Activated T-cell treated with anti-CD3 and anti-CD28 coated beads for 4 hours (primary cell): ENCODE measurements at regions not wholly inside any gene's neighbourhood (a gene's known extent, or its start where the extent isn't known, plus 50 kb on each side); places are given as distances from the start of the nearest gene placed in this dataset.
"Not testable (repeated sequence)": the region's sequence is repeated elsewhere in the genome, so short reads cannot be mapped to it uniquely, and the experiment has no call there.

Source experiments
- DNase-seq: peaks from one replicate; pipeline ENCODE4 v3.0.0-alpha.2; 2020

DNA sequence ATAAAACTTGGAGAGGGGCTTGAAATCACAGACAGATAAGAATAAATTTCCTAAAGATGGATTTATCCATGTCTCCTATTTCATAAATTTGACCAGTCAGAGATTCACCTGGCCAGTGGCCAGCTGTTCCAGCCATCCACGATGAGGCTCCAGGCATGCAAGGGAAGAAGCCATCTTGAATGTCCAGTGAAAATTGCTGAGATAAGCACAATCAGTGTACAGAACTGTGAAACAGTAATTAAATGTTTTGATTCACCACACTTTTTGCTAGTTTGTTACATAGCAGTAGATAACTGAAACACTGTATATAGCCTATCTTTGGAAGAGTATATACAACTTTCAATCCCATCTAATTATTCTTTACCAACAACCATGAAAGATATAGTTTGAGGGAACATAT is 163.5 kb downstream of the HINT1 start:
- no peak for DNase-seq

DNA sequence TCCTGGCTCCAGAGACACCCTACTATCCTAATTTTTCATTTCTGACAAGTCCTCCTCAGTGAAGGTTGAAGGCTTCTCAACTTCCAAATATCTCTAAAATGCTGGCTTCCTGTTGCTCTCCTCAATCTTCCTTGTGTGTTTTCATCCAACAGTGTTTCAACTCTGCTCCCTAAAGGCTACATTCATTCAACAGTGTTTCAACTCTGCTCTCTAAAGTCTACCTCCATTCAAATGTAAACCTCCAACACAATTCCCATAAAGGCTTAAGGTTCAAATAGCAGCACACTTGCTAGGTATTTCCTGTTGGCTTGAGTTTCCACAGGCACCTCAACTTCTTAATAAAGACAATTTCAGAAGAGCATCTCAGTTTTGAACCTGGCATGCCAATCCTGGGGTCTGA is 164.8 kb downstream of the HINT1 start:
- DNase-seq: no peak

DNA sequence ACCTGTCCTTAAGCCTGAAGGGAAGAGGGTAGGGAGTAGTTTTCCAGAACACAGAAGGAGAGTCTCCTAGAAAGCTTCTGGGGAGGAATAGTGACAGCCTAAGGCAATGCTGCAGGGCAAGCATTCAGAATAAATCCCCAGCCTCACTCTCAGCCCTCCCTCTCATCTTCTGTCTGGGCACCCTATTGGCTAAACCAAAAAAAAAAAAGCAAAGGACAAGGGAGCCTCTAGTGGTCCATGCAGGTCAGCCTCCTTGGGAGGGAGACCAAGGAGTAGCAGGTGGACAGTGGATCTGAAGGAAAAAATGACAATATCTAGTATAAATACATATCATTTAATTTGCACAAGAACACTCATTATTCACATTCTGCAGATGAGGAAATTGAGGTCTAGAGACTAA is 168.3 kb downstream of the HINT1 start:
- not testable (repeated sequence) for DNase-seq

DNA sequence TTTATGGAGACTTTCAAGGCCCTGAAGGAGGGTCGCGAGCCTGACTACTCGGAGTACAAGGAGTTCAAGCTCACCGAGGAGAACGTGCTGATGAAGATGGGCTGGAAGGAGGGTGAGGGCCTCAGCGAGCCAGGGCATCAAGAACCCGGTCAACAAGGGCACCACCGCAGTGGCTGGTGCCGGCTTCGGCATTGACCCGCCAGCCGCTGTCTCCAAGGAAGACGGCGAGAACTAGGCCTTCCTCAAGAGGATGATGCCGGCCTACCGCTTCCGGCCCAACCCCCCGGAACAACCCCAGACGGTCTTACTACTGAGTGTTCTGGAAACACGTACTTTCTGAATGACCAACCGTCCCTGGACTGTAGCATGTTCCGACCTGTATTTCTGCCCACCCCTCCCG is 169.2 kb downstream of the HINT1 start:
- no peak for DNase-seq

DNA sequence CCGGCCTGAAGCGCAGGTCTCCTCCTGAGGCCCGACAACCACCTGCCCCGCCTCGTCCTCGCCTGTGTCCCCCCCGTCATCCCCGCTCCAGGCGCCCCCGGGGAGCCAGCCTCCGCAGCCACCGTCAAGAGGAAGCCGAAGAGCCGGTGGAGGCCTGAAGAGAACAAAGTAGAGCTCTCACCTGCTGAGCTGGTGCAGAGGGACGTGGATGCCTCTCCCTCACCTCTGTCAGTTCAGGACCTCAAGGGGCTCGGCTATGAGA is 169.9 kb downstream of the HINT1 start:
- no peak for DNase-seq

DNA sequence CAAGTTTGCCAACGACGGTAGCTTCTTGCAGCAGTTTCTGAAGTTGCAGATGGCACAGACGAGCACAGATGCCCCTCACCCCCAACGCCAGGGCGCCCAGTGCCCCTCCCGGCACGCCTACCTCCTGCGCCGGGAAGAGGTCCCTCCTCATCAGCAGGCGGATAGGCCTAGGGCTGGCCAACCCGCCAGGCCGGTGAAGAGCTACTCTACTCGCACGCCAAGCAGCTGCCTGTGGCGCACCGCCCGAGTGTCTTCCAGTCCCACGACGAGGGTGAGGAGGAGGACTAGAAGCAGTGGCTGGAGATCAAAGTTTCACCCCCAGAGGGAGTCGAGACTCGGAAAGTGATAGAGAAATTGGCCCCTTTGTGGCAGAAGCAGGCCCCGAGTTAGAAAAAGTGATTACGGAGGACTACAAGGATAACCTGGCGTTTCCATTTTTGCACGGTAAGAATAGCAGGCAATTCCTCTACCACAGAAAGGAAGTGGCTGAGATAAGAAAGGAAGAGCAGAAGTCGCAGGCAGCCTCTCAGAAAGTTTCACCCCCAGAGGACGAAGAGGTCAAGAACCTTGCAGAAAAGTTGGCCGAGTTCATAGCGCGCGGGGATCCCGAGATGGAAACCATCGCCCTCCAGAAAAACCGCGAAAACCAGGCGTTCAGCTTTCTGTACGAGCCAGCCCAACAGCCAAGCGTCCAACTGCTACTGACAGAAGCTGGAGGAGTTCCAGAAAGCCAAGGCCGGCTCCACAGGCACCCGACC is 170.4 kb downstream of the HINT1 start:
- DNase-seq: no peak

DNA sequence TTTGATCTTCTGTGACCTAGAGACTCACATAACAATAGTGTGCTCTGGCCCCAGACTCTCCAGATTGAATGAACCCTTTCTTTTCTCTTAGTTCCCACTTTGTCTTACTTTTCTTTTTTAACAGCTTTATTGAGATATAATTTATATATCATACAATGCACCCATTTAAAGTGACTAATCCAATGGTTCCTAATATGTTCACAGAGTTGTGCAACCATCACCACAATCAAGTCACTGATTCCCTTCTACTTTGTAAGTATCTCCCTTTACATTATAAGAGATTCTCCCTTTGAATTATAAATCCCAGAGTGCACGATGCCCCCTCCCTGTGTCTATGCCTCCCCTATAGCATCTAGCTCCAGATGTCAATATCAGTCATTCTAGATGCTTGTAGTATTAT is 172.4 kb downstream of the HINT1 start:
- DNase-seq: no peak

DNA sequence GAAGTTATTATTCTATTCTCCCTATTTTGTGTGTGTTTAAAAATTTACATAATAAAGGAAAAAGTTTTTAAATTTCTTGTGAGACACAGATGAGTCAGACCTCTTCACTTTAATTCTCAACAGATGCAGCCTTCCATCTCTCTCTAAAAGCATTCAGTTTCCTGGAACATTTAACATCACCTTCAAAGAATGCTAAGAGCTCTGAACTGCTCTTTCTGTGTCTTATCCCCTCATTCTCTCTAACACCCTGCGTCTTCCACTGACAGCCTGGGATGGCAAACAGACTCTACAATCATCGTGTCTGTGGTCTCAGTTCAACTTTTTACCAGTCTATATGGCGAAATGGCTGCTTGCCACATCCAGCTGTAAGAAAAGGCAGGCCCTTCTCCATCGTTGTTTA is 173.0 kb downstream of the HINT1 start:
- DNase-seq: no peak

DNA sequence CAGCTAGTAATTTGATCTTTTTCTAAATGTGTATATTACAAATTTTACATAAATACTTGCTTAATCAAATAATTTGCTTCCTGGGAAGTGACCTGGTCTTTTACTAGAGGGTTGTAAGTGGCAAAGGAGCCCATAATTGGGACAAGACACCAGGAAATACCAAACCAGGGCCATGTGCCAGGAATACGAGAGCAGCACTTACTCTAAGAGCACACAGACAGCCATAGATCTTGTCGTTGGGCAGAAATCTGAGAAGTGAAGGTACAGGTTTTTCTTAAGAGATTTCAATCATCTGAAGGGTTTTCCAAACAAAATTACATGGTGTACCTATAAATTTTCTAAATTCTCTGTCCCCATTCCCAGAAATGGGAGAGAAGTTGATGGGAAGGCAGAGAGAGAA is 179.3 kb downstream of the HINT1 start:
- DNase-seq: no peak

DNA sequence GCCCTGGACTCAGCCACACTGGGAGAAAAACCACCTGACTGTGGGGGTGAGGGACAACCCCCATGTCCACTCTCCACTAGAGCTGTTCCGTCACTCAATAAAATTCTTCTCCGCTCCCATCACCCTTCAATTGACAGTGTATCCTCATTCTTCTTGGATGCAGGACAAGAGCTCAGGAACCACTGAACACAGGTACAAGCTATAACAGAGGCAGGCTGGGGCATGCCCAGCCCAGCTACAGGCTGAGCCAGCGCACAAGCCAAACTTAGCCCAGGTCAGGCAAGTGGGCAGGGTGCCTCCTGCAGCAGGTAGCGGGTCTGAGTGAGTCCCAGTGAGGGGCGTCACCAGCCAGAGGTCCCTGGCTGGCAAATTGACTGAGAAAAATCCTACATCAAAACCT is 183.4 kb downstream of the HINT1 start:
- DNase-seq: no peak

DNA sequence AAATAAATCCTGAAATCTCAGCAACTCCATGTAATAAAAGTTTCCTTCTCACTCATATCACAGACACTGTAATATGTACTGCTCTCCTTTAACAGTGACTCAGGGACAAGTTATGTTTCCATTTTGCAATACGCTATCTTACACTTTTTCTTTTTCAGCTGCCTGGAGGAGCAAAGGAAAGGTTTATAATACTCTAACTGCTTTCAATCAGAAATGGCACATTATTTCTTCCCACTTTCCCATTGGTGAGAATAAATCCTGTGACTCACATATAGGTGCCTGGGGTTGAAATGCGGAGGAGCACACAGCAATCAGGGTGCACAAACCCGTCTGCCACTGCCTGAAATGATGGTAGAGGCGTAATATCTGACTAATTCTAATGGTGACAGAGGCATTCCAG is 186.6 kb downstream of the HINT1 start:
- no peak for DNase-seq

DNA sequence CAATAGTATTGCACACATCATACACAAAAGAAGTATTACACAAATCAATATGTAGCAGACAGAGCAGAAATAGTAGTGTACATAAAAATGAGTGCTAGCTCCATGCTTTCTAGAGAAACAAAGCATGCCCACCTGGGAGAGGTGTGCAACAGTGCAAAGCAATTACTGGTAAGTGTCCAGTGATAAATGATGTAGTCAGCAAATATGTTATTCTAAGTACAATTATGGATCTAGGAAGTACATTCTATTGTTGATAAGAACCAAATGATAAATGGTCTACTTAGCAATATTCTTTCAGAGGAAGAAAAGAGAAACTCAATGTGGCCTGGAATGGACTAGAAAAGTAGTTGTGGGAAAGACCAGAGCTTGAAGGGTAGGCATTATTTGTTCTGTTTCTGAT is 188.6 kb downstream of the HINT1 start:
- no peak for DNase-seq

DNA sequence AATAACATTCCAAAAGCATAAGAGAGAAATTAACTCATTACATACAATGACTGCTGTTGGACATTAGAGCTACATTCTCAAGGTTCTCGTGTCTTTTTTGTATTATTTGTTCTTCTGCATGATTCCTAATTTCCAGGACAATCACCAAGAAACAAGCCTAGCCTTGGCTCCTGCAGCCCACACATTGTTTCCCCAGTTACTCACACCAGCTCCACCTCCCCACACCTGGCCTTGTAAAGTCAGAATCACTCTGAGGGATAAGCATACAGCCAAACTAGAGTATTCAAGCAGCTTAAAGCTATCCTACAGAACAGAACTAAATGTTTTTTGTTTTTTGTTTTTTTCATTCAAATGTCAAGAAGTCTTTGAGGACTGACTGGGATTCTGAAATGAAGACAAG is 189.2 kb downstream of the HINT1 start:
- DNase-seq: no peak

DNA sequence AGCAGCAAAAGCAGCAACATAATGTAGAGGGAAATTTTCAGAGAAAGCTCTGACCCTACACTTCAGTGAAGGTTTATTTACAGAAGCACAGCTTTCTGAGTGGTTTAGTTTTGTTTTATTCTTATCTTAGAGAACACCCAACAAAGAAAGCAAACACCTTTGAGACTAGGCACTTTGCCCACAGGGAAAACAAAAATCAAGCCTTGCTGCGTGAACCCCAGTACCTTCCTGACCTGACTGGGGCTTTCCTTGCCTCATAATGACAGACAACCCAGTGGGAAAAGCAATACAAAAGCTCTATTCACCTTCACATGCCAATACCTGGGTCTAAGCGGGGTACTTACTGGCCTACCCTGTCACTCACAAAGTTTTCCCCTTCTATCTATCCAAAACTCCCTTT is 189.8 kb downstream of the HINT1 start:
- DNase-seq: no peak

DNA sequence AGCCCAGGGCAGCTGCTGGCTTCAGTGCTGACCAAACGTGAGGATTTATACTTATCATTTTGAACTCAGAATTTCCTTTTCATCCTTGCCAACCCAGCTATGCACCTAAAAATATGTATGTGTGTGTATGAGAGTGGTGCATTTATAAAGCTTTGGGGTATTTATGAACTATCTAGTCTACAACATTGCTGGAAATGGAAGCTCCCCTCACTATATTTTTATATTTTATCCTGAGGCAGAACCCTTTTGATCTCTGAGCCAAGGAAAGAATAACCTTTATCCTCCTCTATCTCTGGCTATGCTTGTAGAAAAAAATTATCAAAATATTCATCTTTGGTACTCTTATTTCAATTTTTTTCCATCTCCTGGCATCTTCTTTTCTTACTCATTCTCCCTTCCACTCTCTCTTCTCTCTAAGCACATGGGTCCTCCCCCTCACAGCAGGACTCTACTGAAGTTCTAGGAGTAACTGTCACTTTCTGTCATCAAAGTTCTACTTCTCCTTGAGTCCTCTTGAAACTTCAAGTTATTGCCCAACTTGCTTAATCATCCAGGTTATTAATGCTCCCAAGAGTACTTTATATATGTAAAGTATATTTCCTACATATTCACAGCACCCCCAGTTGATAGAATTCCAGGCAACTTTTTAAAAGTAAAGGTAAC is 190.9 kb downstream of the HINT1 start:
- no peak for DNase-seq

DNA sequence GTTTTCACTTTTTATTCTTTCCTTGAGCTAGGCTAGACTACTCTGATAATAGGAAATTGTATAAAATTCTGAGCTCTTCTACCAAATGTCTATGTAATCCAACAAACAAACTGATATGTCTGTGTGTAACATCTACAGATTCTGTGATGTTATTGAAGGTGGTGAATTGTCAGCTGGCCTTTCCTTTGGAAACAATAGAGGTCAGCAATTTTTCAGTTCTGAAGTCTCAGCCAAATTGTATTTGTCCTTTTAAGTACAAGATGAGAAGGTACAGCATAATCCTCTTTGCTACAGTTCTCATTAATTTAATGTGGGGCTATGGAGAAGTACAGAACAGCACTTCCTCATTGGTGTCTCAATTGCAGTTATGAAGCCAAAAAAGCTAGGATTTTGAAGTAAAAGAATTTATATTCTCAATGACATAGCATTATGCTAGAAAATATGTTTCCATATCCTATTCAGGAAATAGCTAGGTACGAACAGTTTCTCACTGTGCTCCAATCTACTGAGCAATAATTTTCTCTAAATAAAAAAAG is 198.0 kb downstream of the HINT1 start:
- DNase-seq: no peak

DNA sequence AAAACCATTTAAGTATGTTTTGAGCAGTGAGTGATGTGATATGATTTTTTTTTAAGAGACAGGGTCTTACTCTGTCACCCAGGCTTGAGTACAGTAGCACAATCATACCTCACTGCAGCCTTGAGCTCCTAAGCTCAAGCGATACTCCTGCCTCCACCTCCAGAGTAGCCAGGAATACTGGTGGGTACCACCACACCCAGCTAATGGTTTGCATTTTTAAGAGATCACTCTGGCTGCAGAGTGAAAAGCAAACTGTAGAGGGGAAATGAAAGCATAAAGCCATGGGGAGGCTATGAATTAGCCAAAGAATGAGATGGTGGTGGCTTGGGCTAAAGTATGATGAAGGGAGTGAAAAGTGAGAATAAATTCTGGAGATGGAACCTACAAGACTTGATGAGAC is 199.1 kb downstream of the HINT1 start:
- no peak for DNase-seq

DNA sequence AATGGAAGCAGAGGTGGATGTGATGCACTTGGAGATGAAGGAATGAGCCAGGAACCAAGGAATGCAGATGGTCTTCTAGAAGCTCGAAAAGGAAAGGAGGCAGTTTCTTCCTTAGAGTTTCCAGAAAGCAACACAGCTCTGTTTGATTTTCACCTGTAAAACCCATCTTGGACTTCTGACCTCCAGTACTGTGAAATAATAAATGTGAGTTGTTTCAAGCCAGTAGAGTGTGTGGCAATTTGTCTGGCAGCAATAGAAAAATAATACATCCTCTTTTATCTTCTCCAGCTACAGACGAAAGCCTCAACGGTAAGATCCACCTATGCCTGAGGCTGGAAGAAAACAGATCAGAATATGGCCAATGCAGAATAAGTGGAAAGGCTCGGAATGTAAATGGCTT is 199.7 kb downstream of the HINT1 start:
- DNase-seq: no peak

DNA sequence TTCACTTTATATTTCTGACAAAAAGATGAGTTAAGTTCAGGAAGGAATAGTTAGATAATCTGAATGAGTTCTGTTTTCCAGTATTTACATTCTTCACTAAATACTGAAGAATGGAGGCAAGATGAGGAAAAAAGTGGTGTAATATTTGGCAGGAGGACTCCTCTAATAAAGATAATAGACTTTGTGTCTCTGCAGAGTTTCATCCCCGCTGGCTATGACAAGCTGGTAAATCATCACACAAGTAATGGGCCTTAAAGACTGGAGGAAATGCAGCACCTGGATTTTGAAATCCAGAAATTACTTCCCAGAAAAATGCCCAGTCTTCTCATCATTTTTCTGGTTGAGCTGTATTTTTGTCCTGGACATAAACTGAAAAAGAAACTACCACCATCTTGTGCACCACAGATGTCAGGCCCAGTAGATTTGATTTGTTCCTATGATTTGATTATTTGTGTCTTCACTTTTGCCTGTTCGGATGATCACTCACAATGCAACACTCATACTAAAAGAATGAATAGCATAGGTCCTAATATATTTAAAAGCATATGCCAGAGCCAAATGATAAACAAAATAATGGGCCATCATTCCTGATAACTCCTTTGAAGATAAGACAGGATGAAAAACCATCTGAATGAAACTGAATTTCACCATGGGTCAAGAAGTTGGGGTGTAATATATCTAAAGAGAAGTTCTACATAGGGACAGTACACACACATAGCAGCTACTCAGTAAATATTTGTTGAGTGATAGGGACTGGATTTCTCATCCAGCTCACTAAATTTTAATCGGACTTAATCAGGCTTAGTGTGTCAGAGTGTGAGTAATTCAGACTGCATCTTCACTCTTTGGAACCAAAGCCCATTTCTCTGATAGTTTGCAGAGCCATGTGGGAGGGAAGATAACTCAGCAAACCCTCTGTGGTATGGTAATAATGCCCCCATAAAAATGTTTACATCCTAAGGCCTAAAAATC is 200.5 kb downstream of the HINT1 start:
- DNase-seq: no peak

DNA sequence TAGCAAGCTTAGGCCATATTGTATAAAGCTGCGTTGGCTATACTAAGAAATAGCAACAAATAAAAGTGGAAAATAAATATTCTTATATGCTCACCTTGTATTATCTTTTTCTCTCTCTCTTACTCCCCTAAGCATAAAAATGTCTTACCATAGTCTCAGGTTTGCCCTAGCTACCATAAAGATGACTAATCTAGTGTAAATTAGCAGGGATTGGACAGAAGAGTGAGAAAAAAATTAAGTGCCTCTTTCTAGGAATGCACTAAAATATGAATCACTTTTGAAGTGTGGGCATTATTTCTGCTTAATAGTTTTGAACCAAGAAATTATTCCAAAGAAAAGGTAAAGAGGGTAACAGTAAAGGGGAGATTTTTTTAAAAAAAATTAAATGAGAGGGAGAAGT is 201.3 kb downstream of the HINT1 start:
- DNase-seq: no peak

DNA sequence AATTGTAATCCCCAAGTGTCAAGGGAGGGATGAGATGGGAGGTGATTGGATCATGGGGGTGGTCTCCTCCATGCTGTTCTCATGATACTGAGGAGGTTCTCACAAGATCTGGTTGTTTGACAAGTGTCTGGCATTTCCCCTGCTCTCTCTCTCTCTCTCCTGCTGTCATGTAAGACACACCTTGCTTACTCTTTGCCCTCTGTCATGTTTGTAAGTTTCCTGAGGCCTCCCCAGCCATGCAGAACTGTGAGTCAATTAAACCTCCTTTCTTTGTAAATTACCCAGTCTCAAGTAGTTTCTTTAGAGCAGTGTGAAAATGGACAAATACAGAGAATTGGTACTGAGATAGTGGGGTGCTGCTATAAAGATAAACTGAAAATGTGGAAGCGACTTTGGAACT is 207.9 kb downstream of the HINT1 start:
- no peak for DNase-seq

DNA sequence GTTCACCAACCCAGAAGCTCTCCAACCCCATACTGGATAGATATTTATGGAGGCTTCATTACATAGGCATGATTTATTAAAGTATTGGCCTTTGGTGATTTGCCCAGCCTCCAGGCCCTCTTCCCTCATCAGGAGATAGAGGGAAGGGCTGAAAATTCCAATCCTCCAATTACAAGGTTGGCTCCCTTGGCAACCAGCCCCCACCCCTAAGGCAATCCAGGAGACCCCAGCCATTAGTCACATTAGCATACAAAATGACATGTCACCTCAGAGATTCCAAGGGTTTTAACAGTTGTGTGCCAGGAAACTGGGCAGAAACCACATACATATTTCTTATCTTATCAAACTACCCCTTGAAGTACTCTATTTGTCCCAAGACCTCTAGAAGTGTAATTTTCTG is 210.0 kb downstream of the HINT1 start:
- no peak for DNase-seq

DNA sequence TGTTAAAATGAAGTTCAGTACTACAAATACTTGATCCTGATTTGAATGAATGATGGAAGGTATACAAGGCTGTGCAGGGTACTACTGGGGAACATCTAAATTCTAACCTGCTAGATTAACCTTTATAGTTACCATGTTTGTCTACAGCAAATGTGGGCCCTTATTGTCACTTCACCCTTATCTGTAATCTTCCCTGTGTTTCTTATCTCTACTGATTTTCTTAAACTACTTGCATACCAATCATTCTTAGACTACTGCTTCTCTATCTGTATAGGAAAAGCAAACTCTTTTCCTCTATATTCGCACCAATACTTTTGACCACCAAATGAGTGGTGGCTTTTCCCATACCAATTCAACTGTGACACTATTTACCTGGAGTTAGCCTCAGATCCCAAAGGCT is 210.7 kb downstream of the HINT1 start:
- no peak for DNase-seq

DNA sequence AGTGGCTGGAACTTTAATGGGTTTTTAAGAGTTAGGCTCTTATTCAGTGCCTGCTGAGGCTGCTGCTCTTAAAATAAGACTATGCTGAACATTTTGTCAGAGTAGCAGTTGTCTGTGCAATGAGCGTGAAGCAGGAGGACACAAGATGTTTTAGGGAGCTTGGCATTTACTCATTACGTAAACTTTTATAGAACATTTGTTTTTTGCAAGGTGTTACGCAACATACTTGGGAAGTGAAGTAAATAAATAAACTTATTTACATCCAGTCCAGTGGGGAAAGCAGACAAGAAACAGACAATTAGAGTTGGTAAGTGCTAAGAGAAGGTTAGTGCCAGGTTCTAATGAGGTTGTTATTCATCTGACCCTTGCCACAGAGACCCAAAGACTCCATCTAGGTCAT is 226.0 kb downstream of the HINT1 start:
- no peak for DNase-seq
